Thoracic aorta (tissue), 2 donors: ENCODE measurements at regions not wholly inside any gene's neighbourhood (a gene's known extent, or its start where the extent isn't known, plus 50 kb on each side); places are given as distances from the start of the nearest gene placed in this dataset.

ENCODE experiments used
- ATAC-seq: fragments of 150-250 bp; one replicate; pipeline ENCODE4 v1.8.0; 2017; ENCODE audit warnings: low read depth; ENCODE audit not compliant: insufficient number of reproducible peaks, low FRiP score
- DNase-seq: peaks from one replicate; pipeline ENCODE4 v3.0.0-alpha.2; 2020; ENCODE audit warnings: low spot score
- H3K27ac ChIP-seq, 2 donors: fragments of 200-600 bp; sonication (generic); 1 replicate in 1 of 2; 2 replicates in 1 of 2; pipeline ENCODE4 v1.5.1; 2016; ENCODE audit warnings: mild to moderate bottlenecking in 2 of 2, moderate library complexity in 2 of 2
- H3K27me3 ChIP-seq: fragments of 200-600 bp; sonication (generic); replicated peaks from 2 replicates; pipeline ENCODE4 v1.6.0; 2016; ENCODE audit warnings: mild to moderate bottlenecking; ENCODE audit not compliant: insufficient read depth
- H3K36me3 ChIP-seq: fragments of 200-600 bp; sonication (generic); one replicate; pipeline ENCODE4 v1.5.1; 2016
- H3K4me1 ChIP-seq, 2 donors: fragments of 200-600 bp; sonication (generic); 1 replicate in 1 of 2; 2 replicates in 1 of 2; pipeline versions ENCODE4 v1.5.1 to v1.6.0; 2016; ENCODE audit warnings: low read depth in 2 of 2, mild to moderate bottlenecking in 1 of 2; ENCODE audit not compliant: control insufficient read depth in 1 of 2
- H3K4me3 ChIP-seq: fragments of 200-600 bp; sonication (generic); 2 replicates; pipeline ENCODE4 v1.5.1; 2016; ENCODE audit warnings: mild to moderate bottlenecking
- H3K9me3 ChIP-seq: fragments of 200-600 bp; sonication (generic); 2 replicates; pipeline ENCODE4 v1.5.1; 2016
- TF ChIP-seq, protein P1 (sequence below): fragments of 200-600 bp; sonication (generic); IDR thresholded peaks from one replicate; pipeline ENCODE4 v1.5.1; 2019; ENCODE audit warnings: antibody characterized with exemption

DNA sequence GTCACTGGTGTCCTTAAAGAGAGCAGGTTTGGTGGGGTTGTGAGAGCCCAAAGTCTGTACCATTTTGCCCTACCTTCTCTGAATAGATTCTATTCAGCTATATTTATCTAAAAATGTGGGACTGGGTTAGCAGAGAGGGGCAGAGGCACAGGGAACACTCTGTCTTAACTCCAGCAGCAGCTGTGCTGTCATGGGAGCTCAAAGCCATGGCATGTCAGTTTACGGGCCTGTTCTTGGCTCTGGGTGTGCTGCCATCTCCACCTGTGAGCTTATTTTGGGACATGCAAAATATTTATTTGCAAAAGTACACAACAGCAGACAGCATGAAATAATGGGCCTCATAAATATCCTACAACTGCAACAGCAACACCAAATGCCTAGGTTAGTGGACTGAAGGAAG lies 129.6 kb upstream of the KCTD1 start:
- DNase-seq, result no peak
- no peak overlapping the region for H3K27ac ChIP-seq
- H3K36me3 ChIP-seq, result no peaks in the 10 kb centered on the region
- H3K4me1 ChIP-seq, result no peaks in the 10 kb centered on the region
- no peak for ATAC-seq
- no peak overlapping the region for H3K4me3 ChIP-seq
- TF ChIP-seq, protein P1, sequence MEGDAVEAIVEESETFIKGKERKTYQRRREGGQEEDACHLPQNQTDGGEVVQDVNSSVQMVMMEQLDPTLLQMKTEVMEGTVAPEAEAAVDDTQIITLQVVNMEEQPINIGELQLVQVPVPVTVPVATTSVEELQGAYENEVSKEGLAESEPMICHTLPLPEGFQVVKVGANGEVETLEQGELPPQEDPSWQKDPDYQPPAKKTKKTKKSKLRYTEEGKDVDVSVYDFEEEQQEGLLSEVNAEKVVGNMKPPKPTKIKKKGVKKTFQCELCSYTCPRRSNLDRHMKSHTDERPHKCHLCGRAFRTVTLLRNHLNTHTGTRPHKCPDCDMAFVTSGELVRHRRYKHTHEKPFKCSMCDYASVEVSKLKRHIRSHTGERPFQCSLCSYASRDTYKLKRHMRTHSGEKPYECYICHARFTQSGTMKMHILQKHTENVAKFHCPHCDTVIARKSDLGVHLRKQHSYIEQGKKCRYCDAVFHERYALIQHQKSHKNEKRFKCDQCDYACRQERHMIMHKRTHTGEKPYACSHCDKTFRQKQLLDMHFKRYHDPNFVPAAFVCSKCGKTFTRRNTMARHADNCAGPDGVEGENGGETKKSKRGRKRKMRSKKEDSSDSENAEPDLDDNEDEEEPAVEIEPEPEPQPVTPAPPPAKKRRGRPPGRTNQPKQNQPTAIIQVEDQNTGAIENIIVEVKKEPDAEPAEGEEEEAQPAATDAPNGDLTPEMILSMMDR, result no peak
- H3K9me3 ChIP-seq, result no peaks in the 10 kb centered on the region
- no peaks in the 10 kb centered on the region for H3K27me3 ChIP-seq

DNA sequence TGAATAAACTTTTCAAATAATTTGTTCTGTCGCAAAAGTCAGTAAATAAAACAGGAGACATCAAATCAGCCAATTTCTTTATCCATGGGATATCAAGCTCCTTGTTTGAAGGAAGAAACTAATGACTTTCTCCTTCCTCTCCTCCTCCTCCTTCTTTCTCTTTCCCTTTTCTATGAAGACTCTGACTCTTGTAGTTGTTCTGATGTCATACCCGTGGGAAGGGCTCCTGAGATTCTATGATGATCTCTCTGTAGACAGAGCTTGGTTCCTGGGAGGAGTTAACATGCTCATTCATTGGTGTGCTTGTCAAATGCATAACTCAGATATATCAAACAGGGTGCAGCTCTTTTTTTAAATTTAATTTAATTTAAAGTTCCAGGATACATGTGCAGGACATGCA lies 118.7 kb upstream of the KCTD1 start:
- no peaks in the 10 kb centered on the region for H3K36me3 ChIP-seq
- ATAC-seq (no peak), DNase-seq (no peak)
- H3K27ac ChIP-seq, result no peak overlapping the region
- H3K4me1 ChIP-seq, result no peaks in the 10 kb centered on the region
- H3K27me3 ChIP-seq, result no peaks in the 10 kb centered on the region
- H3K9me3 ChIP-seq, result no peaks in the 10 kb centered on the region
- TF ChIP-seq, protein P1, result no peak
- H3K4me3 ChIP-seq, result no peak overlapping the region

DNA sequence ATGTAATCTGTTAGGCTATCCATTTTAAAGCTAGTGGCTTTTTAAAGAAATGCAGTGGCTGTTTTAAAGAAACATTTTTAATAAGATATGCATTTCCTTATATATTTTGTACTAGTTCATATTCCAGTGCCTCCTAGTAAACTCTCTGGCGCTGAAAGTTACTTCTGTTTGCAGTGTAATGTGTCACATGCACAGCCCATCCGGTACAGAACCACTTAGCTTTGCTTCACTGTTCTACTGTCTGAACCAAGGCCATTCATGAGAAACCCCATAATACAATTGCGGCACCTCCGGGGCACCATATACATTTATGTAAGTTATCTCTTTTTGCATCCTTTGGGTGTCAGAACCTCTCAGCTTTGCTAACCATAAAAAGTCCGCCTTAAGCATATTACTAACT lies 114.6 kb upstream of the KCTD1 start:
- TF ChIP-seq, protein P1, result no peak
- Histone ChIP-seq H3K4me1 (peaks cover under 1 to 4% of the 10 kb centered on the region in 2 donors), H3K4me3 (no peak overlapping the region), H3K9me3 (no peaks in the 10 kb centered on the region), H3K36me3 (no peaks in the 10 kb centered on the region), H3K27ac (no peak overlapping the region), H3K27me3 (no peaks in the 10 kb centered on the region)
- no peak for ATAC-seq
- no peak for DNase-seq

DNA sequence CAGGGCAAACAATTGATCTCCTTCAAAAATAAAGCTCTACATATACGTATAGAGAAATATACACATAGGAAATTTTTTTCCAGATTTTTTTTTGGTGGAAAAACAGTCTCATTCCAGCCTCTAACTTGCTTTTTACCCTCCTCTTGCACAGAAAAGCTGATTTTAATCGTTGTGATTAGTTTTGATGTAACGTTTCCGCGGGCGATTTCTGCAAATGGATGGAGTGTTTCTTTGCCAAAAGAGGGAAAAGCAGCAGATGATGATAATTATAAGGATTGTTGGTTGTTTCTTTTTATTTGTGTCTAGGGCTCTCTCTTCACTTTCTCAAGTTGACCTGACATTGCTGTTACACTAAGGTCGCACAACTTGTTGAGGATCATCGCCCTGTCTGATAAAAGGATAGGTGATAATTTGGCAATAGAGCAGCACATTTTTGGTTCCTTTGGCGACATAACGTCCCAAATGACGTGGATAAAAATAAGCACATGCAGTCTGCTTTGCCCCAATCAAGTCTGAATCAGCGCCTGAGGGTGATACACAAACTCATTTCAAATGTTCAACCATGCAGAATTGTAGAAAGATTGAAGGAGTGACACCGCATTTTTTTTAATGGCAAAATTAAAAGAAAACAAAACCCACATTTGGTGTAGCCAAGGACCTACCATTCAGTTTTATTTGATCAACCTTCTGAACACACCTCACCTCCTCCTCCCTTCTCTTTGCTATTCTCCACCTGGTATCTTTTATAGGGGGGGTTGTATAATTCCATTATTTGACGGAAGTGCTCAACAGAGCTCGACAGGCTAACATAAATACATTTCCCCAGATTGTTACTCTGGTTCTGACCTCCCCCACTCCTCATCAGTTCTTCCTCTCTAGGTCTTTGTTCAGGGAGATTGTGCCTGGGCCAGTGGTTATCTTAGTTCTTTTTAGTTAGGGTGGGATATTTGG lies 109.6 kb upstream of the KCTD1 start:
- peak overlapping the region in 1 of 2 donors; percentile 63 for H3K27ac ChIP-seq
- TF ChIP-seq, protein P1, result no peak
- H3K27me3 ChIP-seq, result no peaks in the 10 kb centered on the region
- no peaks in the 10 kb centered on the region for H3K36me3 ChIP-seq
- H3K4me1 ChIP-seq, result peaks cover 2 to 23% of the 10 kb centered on the region in 2 donors
- DNase-seq (no peak), ATAC-seq (no peak)
- no peaks in the 10 kb centered on the region for H3K9me3 ChIP-seq
- peak overlapping the region; percentile 89 for H3K4me3 ChIP-seq

DNA sequence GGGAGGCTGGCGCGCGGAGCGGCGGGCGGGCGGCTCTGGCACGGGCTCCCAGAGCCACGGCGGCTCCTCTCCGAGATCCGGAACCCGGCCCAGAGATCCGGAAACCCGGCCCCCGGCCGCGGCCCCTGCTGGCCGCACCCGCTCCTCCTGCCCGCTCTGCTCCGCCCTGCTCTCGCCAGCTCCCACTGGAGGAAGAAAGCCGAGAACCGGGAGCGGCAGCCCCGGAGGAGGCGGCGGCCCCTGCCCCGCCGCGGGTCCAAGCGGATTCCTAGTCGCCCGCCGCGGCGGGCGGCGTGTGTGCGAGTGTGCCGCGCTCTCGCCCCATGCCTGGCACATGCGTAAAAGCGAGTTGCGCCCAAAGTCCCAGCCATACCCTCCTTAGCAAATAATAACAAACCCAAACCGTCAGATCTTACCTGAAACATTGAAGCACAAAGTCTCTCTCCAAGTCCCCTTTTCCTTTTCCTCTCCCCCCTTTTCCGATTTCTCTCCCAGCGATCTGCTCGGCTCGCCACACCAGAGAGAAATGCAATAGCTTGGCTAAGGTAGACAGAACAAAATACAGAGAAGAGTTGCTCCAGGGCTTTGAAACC lies 108.7 kb upstream of the KCTD1 start:
- no peaks in the 10 kb centered on the region for H3K9me3 ChIP-seq
- H3K36me3 ChIP-seq, result no peaks in the 10 kb centered on the region
- H3K27me3 ChIP-seq, result no peaks in the 10 kb centered on the region
- H3K4me1 ChIP-seq, result peaks cover 2 to 23% of the 10 kb centered on the region in 2 donors
- peak overlapping the region; percentile 63 to 80 for H3K27ac ChIP-seq
- peak overlapping the region; percentile 89 for H3K4me3 ChIP-seq
- TF ChIP-seq, protein P1, result peak; percentile 40
- DNase-seq (no peak), ATAC-seq (peak; percentile 36)
